ENCODE measurements at regions not wholly inside any gene's neighbourhood (a gene's known extent, or its start where the extent isn't known, plus 50 kb on each side); places are given as distances from the start of the nearest gene placed in this dataset.

GRCh38 chr4:74632634-74633033 is 161.7 kb downstream of the BTC start:
- ChIA-PET CTCF (no interaction called here), POLR2A (no interaction called here)
- TF ChIP-seq ELF4 (IDR thresholded peaks at IDR 0.05): no peak
- no peak for TF ChIP-seq LEF1 (IDR thresholded peaks at IDR 0.05; ENCODE audit: borderline replicate concordance)
- TF ChIP-seq SUZ12 (IDR thresholded peaks at IDR 0.05): no peak
- TF ChIP-seq FOXK2 (IDR thresholded peaks at IDR 0.05): no peak
- no peak for TF ChIP-seq L3MBTL2 (conservative IDR thresholded peaks at IDR 0.05)
- no peak for TF ChIP-seq ARNT (IDR thresholded peaks at IDR 0.05)
- TF ChIP-seq NFRKB (IDR thresholded peaks at IDR 0.05): no peak
- no peak for TF ChIP-seq TARDBP (IDR thresholded peaks at IDR 0.05)
- no peak for DNase-seq (ENCODE audit: extremely low spot score)

GRCh38 chr4:74635074-74635473 is 159.2 kb downstream of the BTC start:
- POLR2A ChIA-PET: no interaction called here
- CTCF ChIA-PET: no interaction called here
- TF ChIP-seq LEF1 (IDR thresholded peaks at IDR 0.05; ENCODE audit: borderline replicate concordance) (no peak), PKNOX1 (IDR thresholded peaks at IDR 0.05) (no peak), FOXM1 (IDR thresholded peaks at IDR 0.05; ENCODE audit: borderline replicate concordance) (no peak), BHLHE40 (IDR thresholded peaks at IDR 0.05; ENCODE audit: borderline replicate concordance) (no peak), CTBP1 (IDR thresholded peaks at IDR 0.05; ENCODE audit: borderline replicate concordance) (no peak), FOXK2 (IDR thresholded peaks at IDR 0.05) (no peak), SP1 (IDR thresholded peaks at IDR 0.05) (no peak), ZNF384 (IDR thresholded peaks at IDR 0.05) (no peak), NFRKB (IDR thresholded peaks at IDR 0.05) (no peak), TARDBP (IDR thresholded peaks at IDR 0.05) (no peak), SUZ12 (IDR thresholded peaks at IDR 0.05) (no peak), ARNT (IDR thresholded peaks at IDR 0.05) (no peak), HDGF (IDR thresholded peaks at IDR 0.05; ENCODE audit: borderline replicate concordance) (no peak), ELF4 (IDR thresholded peaks at IDR 0.05) (no peak), FOXA1 (IDR thresholded peaks at IDR 0.05) (no peak), L3MBTL2 (conservative IDR thresholded peaks at IDR 0.05) (no peak)
- no peak for DNase-seq (ENCODE audit: extremely low spot score)

GRCh38 chr4:74635490-74636123 is 158.7 kb downstream of the BTC start:
- no peak for DNase-seq (ENCODE audit: extremely low spot score)
- TF ChIP-seq LEF1 (IDR thresholded peaks at IDR 0.05; ENCODE audit: borderline replicate concordance) (no peak), ZNF384 (IDR thresholded peaks at IDR 0.05) (no peak), ELF4 (IDR thresholded peaks at IDR 0.05) (no peak), ARNT (IDR thresholded peaks at IDR 0.05) (no peak), SUZ12 (IDR thresholded peaks at IDR 0.05) (no peak), CTBP1 (IDR thresholded peaks at IDR 0.05; ENCODE audit: borderline replicate concordance) (no peak), TARDBP (IDR thresholded peaks at IDR 0.05) (no peak), L3MBTL2 (conservative IDR thresholded peaks at IDR 0.05) (no peak), PKNOX1 (IDR thresholded peaks at IDR 0.05) (no peak), FOXA1 (IDR thresholded peaks at IDR 0.05) (no peak), BHLHE40 (IDR thresholded peaks at IDR 0.05; ENCODE audit: borderline replicate concordance) (no peak), HDGF (IDR thresholded peaks at IDR 0.05; ENCODE audit: borderline replicate concordance) (no peak), FOXK2 (IDR thresholded peaks at IDR 0.05) (no peak), FOXM1 (IDR thresholded peaks at IDR 0.05; ENCODE audit: borderline replicate concordance) (no peak), SP1 (IDR thresholded peaks at IDR 0.05) (no peak)
- ChIA-PET POLR2A (no interaction called here), CTCF (no interaction called here)

GRCh38 chr4:74638001-74638400 is 156.3 kb downstream of the BTC start:
- no peak for DNase-seq (ENCODE audit: extremely low spot score)
- CTCF ChIA-PET: interaction anchor here (0.5 kb wide), 1 partner anchor 60 kb away, joined by 3 read pairs; no protein-coding TSS in a partner anchor
- POLR2A ChIA-PET: no interaction called here
- TF ChIP-seq LEF1 (IDR thresholded peaks at IDR 0.05; ENCODE audit: borderline replicate concordance): no peak
- TF ChIP-seq FOXM1 (IDR thresholded peaks at IDR 0.05; ENCODE audit: borderline replicate concordance): no peak
- TF ChIP-seq HDGF (IDR thresholded peaks at IDR 0.05; ENCODE audit: borderline replicate concordance): no peak

- ChIA-PET CTCF (no interaction called here), POLR2A (no interaction called here)
- no peak for DNase-seq (ENCODE audit: extremely low spot score)
- no peak for TF ChIP-seq CTBP1 (IDR thresholded peaks at IDR 0.05; ENCODE audit: borderline replicate concordance)
- TF ChIP-seq SUZ12 (IDR thresholded peaks at IDR 0.05): no peak
- TF ChIP-seq FOXA1 (IDR thresholded peaks at IDR 0.05): no peak
- no peak for TF ChIP-seq ELF4 (IDR thresholded peaks at IDR 0.05)
These were observed 155.6 kb downstream of the BTC start for GRCh38 chr4:74638689-74639088.

GRCh38 chr4:74640111-74640903 is 154.0 kb downstream of the BTC start:
- TF ChIP-seq HDGF (IDR thresholded peaks at IDR 0.05; ENCODE audit: borderline replicate concordance): no peak
- no peak for TF ChIP-seq SUZ12 (IDR thresholded peaks at IDR 0.05)
- DNase-seq (ENCODE audit: extremely low spot score): no peak
- POLR2A ChIA-PET: no interaction called here
- CTCF ChIA-PET: no interaction called here

- ChIA-PET POLR2A (no interaction called here), CTCF (no interaction called here)
- no peak for DNase-seq (ENCODE audit: extremely low spot score)
- no peak for TF ChIP-seq L3MBTL2 (conservative IDR thresholded peaks at IDR 0.05)
- no peak for TF ChIP-seq PKNOX1 (IDR thresholded peaks at IDR 0.05)
- TF ChIP-seq ELF4 (IDR thresholded peaks at IDR 0.05): no peak
- TF ChIP-seq SUZ12 (IDR thresholded peaks at IDR 0.05): no peak
- TF ChIP-seq FOXA1 (IDR thresholded peaks at IDR 0.05): no peak
- no peak for TF ChIP-seq CTBP1 (IDR thresholded peaks at IDR 0.05; ENCODE audit: borderline replicate concordance)
- TF ChIP-seq NFRKB (IDR thresholded peaks at IDR 0.05): no peak
- TF ChIP-seq LEF1 (IDR thresholded peaks at IDR 0.05; ENCODE audit: borderline replicate concordance): no peak
- TF ChIP-seq ARNT (IDR thresholded peaks at IDR 0.05): no peak
- no peak for TF ChIP-seq SP1 (IDR thresholded peaks at IDR 0.05)
- no peak for TF ChIP-seq TARDBP (IDR thresholded peaks at IDR 0.05)
- TF ChIP-seq HDGF (IDR thresholded peaks at IDR 0.05; ENCODE audit: borderline replicate concordance): no peak
- no peak for TF ChIP-seq FOXM1 (IDR thresholded peaks at IDR 0.05; ENCODE audit: borderline replicate concordance)
- TF ChIP-seq ZNF384 (IDR thresholded peaks at IDR 0.05): no peak
- TF ChIP-seq FOXK2 (IDR thresholded peaks at IDR 0.05): no peak
- no peak for TF ChIP-seq BHLHE40 (IDR thresholded peaks at IDR 0.05; ENCODE audit: borderline replicate concordance)
These were observed 152.3 kb downstream of the BTC start for GRCh38 chr4:74642006-74642405.
